Astrocyte of the hippocampus (primary cell): ENCODE measurements at regions not wholly inside any gene's neighbourhood (a gene's known extent, or its start where the extent isn't known, plus 50 kb on each side); places are given as distances from the start of the nearest gene placed in this dataset.
"Not testable (repeated sequence)": the region's sequence is repeated elsewhere in the genome, so short reads cannot be mapped to it uniquely, and the experiment has no call there.

Experiments used
- DNase-seq: peaks from one replicate; pipeline ENCODE4 v3.0.0; 2011; ENCODE audit warnings: low read depth, low spot score

DNA sequence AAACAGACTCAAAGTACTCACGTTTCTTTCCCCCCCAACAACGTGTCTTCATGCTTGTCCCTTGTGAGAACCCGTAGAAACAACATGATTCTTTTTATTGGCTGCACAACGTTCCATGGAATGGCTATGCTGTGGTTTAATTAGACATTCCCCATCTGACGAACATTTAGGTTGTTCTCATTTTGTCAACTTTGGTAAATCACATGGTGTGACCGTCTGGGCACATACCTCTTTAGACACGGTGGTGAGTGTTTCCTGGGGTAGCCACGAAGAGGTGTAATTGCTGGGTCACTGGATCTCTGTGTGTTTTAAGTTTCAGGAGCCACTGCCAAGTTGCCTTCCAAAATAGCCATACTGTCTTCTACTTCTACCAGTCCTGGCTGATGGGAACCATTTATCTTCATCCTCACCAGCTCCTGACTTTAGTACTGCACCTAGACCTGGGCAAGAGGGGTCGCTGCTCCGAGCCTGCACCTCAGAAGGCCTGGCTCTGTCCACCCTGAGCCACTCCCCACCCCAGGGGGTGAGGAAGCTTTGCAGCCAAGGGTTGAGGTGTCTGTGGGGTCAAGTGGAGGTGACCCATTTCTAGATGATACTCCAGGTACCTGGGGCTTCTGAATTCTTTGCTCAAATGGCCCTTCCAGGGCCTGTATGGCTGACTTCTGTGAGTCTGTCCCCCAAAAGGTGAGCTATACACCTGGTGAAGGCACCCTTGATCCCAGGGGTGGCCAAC lies 84.7 kb downstream of the IRX5 start:
- peak; percentile 20 for DNase-seq

GRCh38 chr16:55016515-55016914 lies 85.8 kb downstream of the IRX5 start:
- no peak for DNase-seq

- no peak for DNase-seq
Measured at GRCh38 chr16:55017321-55017720, 86.7 kb downstream of the IRX5 start.

GRCh38 chr16:55018881-55019280 lies 88.2 kb downstream of the IRX5 start:
- DNase-seq, result no peak

DNA sequence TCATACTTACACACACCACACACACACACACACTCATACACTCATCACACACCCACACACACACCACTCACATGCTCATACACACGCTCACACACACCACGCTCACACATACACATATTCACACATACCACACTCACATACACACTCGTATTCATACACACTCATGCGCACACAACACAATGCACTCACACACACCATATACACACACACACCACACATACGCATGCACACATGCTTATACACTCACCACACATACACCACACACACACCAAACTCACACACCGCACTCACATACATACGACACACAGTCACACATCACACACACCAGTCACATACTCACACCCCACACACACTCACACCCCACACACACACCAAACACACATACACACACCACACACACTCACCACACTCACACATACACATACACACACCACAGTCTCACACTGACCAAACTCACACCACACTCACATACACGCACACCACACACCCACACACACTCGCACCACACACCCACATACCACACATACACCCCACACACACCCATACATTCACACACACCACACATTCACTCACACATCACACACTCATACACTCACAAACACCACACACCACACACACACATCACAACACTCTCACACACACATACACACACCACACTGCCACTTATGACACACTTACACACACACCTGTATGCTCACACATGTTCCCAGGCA lies 88.9 kb downstream of the IRX5 start:
- DNase-seq, result no peak

GRCh38 chr16:55021595-55022475 lies 91.2 kb downstream of the IRX5 start:
- no peak for DNase-seq

GRCh38 chr16:55027260-55027659 lies 96.6 kb downstream of the IRX5 start:
- DNase-seq, result not testable (repeated sequence)

GRCh38 chr16:55029509-55029908 lies 98.8 kb downstream of the IRX5 start:
- DNase-seq, result no peak

GRCh38 chr16:55030944-55031343 lies 100.3 kb downstream of the IRX5 start:
- no peak for DNase-seq

DNA sequence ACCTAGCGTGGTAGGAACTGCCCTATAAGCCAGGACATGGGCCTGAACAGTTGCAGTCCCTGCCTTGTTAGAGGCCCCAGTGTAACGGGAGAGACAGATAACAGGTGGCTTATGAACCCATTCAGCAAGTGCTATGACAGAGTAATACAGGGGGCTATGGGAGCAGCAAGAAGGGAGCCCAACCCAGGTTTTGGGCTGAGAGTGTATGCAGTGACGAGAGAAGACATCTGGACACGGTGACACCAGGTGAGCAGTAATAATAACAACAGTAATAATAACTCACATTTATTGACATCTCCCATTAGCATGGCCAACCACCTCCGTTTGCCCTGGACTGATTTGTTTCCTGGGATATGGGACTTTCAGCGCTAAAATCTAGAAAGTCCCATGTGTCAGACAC lies 100.8 kb downstream of the IRX5 start:
- DNase-seq, result no peak

DNA sequence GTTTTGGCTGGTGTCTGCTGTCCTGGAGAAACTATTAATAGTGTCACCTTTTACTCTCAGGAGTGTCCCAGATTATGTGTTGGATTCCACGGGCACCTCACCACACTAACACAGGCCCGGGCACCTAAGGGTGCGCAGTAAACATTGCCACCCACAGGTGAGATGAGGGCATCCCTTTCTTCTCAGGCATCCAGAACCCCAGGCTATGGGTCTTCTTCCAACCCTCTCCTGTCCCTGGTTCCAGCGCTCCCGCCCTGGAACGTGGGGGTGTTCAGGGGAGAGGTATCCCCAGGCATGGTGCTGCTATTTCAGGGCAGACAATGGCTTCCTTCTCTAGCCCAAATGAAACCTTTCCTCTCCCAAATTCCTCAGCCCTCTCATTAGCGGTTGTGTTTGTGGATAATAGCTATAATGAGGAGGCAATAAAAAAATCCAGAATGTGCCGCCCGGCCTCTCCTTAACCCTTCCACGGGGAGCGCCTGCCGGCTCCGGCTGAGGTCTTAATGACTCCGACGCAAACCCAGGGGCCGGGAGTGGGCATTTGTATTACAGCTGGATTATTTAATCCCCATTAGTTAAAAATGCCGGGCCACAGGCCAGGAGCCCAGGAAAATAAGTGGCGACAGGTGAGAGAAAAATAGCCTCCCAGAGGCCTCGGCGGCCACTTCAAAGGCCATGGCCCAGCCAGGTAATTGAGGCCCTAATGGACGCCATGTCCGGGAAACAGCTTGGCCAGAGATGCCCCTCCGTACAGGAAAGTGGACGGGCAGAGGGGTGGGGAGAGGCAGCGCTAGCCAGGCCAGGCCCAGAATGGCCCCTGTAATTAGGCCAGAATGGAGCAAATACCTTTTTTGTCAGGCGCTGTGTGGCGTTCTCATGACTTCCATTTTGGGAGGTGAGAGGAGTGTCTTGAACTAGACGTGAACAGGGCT lies 102.8 kb downstream of the IRX5 start:
- DNase-seq, result no peak

DNA sequence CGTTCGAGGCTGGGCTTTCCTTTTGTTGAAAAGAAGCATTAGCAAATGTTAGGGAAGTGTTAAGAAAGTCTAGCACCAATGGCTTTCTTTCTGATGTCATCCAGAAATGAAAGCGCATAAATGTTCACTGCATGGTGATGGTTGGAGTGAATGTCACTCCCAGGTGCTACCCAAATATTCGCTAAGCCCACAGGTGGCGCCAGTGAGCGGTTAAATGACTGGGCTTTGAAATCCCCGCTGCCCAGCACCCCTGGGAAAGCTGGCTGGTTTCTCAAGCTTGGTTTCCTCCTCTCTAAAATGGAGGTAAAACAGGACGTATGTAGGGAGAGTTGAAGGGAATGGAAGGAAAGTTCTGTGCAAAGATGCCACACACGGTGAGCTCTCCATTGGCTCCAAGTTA lies 104.4 kb downstream of the IRX5 start:
- DNase-seq, result no peak

DNA sequence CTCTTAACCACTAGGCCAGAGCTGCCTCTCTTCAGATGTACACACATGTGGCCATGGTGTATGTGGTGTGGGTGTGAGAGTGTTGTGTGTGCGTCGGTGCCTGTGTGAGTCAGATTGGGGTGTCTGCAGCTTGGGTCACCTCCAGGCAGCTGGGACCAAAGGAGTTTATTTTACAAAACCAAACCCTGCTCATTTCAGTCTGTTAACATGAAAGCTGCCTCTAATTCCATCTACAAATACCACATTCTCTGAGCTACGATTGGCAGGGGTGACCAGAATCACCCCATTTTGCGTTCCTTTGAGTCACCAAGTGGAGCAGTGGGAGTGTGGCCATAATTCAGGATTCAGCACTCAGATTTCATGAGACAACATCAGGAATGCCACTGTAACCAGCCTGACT lies 105.3 kb downstream of the IRX5 start:
- no peak for DNase-seq

DNA sequence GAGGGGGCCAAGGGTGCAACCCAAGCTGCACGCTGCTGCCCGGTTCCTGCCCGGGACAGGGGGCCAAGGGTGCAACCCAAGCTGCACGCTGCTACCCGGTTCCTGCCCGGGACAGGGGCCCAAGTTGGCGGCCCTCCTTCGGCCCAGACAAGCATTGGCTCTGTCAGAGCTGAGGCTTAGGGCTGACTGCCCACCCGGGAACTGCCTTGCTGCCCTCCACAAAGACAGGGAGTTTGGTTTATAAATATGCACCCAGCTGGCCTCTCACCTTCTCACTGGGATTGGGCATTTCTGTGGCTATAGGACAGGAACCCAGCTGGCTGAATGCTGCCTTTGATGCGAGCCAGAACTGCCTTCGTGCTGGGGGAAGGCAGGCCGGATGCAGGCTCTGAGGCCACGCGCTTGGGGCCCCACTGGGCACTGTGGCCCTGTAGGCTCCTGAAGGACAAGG lies 105.7 kb downstream of the IRX5 start:
- no peak for DNase-seq

DNA sequence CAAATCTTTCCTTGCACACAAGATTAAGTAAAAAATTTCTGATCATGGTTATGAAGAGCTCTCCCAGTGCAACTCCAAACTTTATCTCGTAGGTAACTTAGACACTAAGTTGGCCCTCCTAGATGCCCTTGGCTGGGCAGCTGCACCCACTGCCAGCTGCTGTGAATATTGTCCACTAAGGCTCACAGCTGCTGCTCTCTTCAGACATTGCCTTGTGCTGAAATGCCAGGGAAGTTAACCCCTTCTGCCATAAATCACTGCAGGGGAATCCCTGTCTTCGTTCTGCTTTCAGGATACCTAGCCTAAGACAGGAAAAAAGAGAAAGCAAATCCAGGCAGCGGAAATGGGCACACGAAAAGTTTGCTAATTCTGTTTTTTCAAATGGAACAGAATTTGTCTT lies 106.4 kb downstream of the IRX5 start:
- no peak for DNase-seq

- no peak for DNase-seq
Measured at GRCh38 chr16:55037966-55038365, 107.3 kb downstream of the IRX5 start.

GRCh38 chr16:55039042-55039441 lies 108.4 kb downstream of the IRX5 start:
- no peak for DNase-seq

DNA sequence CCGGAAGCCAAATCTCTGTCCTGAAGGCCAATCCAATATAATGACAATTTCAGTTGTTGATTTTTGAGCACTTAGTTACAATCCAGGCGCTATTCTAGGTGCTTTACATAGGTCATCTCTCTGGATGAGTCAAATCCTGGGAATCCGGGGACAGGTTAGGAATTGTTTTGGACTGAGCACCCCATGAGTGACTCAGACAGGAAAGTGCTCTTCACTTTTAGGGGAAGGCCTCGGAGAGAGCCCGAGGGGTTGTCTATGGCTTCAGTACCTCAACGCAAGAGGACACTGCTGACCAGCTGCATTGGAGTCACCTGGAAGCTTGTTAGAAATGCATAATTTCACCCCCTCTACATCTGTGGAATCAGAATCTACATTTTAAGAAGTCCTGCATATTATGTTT lies 108.8 kb downstream of the IRX5 start:
- no peak for DNase-seq

- DNase-seq, result no peak
Measured at GRCh38 chr16:55039931-55040330, 109.3 kb downstream of the IRX5 start.

- DNase-seq, result no peak
Measured at GRCh38 chr16:55040366-55041086, 109.9 kb downstream of the IRX5 start.
